Tibial nerve (tissue), 3 donors: ENCODE measurements at regions not wholly inside any gene's neighbourhood (a gene's known extent, or its start where the extent isn't known, plus 50 kb on each side); places are given as distances from the start of the nearest gene placed in this dataset.

Experiments used
- POLR2A ChIP-seq, 2 donors: fragments of 450-650 bp; IDR thresholded peaks; one replicate each; pipeline ENCODE4 v1.6.1; 2017; ENCODE audit warnings: antibody characterized with exemption in 2 of 2, mild to moderate bottlenecking in 2 of 2, moderate library complexity in 2 of 2
- TF ChIP-seq, protein P1 (sequence below), 5 experiments: fragments of 200-600 bp in 3 of 5; fragments of 450-650 bp in 2 of 5; sonication (generic) in 3 of 5; IDR thresholded peaks; one replicate each; pipeline ENCODE4 v1.5.1; 2016 to 2019; ENCODE audit warnings: antibody characterized with exemption in 5 of 5, mild to moderate bottlenecking in 3 of 5, moderate library complexity in 2 of 5

DNA sequence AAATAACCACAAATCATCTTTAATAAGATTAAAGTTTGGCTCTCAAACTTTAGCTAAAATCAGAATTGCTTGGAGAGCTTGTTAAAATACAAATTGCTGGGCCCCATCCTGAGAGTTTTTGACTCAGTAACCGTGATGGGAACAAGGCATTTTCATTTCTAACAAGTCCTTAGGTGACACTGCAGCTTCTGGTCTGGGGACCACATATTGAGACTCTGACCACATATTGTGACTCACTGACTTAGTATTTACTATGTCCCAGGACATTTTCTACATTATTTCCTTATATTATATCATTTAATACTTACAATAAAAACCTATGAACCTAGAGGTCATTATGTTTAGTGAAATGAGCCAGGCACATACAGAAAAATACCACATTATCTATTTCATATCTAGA lies 164.5 kb downstream of the ZMAT3 start:
- TF ChIP-seq, protein P1, sequence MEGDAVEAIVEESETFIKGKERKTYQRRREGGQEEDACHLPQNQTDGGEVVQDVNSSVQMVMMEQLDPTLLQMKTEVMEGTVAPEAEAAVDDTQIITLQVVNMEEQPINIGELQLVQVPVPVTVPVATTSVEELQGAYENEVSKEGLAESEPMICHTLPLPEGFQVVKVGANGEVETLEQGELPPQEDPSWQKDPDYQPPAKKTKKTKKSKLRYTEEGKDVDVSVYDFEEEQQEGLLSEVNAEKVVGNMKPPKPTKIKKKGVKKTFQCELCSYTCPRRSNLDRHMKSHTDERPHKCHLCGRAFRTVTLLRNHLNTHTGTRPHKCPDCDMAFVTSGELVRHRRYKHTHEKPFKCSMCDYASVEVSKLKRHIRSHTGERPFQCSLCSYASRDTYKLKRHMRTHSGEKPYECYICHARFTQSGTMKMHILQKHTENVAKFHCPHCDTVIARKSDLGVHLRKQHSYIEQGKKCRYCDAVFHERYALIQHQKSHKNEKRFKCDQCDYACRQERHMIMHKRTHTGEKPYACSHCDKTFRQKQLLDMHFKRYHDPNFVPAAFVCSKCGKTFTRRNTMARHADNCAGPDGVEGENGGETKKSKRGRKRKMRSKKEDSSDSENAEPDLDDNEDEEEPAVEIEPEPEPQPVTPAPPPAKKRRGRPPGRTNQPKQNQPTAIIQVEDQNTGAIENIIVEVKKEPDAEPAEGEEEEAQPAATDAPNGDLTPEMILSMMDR (IDR thresholded peaks at IDR 0.05), result no peak
- no peak for TF ChIP-seq POLR2A (IDR thresholded peaks at IDR 0.05)
